ENCODE measurements at regions not wholly inside any gene's neighbourhood (a gene's known extent, or its start where the extent isn't known, plus 50 kb on each side); places are given as distances from the start of the nearest gene placed in this dataset.

GRCh38 chr2:45260946-45261345, 251.7 kb upstream of the SIX2 start:
- TF ChIP-seq CTCF (IDR thresholded peaks at IDR 0.05; ENCODE audit: poor library complexity) (no peak), EZH2 (IDR thresholded peaks at IDR 0.05; ENCODE audit: borderline replicate concordance) (no peak)
